Tibial artery (tissue), 4 donors: ENCODE measurements at regions not wholly inside any gene's neighbourhood (a gene's known extent, or its start where the extent isn't known, plus 50 kb on each side); places are given as distances from the start of the nearest gene placed in this dataset.

ENCODE experiments used
- DNase-seq, 2 donors: peaks; one replicate each; pipeline ENCODE4 v3.0.0-alpha.2; 2019
- H3K27ac ChIP-seq, 2 donors: fragments of 200-600 bp; sonication (generic) in 1 of 2; 1 replicate in 1 of 2; 2 replicates in 1 of 2; pipeline ENCODE4 v1.5.1; 2018 to 2019; ENCODE audit warnings: mild to moderate bottlenecking in 1 of 2
- H3K27me3 ChIP-seq, 2 donors: fragments of 200-600 bp; sonication (generic) in 1 of 2; one replicate each; pipeline versions ENCODE4 v1.5.1 to v1.6.0; 2016 to 2019
- H3K36me3 ChIP-seq, 3 donors: fragments of 200-600 bp; sonication (generic) in 2 of 3; one replicate each; pipeline ENCODE4 v1.5.1; 2016 to 2019; ENCODE audit warnings: mild to moderate bottlenecking in 2 of 3
- H3K4me1 ChIP-seq, 4 donors: fragments of 200-600 bp; sonication (generic) in 2 of 4; 1 replicate in 3 of 4; 2 replicates in 1 of 4; pipeline ENCODE4 v1.5.1; 2016 to 2019
- H3K4me3 ChIP-seq, 2 donors: fragments of 200-600 bp; sonication (generic) in 1 of 2; 1 replicate in 1 of 2; 2 replicates in 1 of 2; pipeline ENCODE4 v1.5.1; 2018 to 2019; ENCODE audit warnings: mild to moderate bottlenecking in 2 of 2
- H3K9me3 ChIP-seq, 3 donors: fragments of 200-600 bp; sonication (generic) in 1 of 3; one replicate each; pipeline ENCODE4 v1.5.1; 2016 to 2019
- CTCF ChIP-seq, 2 experiments: fragments of 200-600 bp in 1 of 2; fragments of 450-650 bp in 1 of 2; IDR thresholded peaks; one replicate each; pipeline ENCODE4 v1.5.1; 2017 to 2019; ENCODE audit warnings: antibody characterized with exemption in 2 of 2, mild to moderate bottlenecking in 1 of 2, moderate library complexity in 1 of 2
- intact Hi-C: fragments of 100-400 bp; cut with DNase I; formaldehyde crosslinking; loops from one replicate; pipeline ENCODE4 v1.15.0; 2023; ENCODE audit warnings: low total_unique reads

- no peaks in the 10 kb centered on the region for H3K36me3 ChIP-seq
- peaks cover 0 to 87% of the 10 kb centered on the region in 2 donors for H3K27me3 ChIP-seq
- no peak overlapping the region for H3K4me3 ChIP-seq
- no peak overlapping the region for H3K27ac ChIP-seq
- peaks cover 0 to 11% (median 0%) of the 10 kb centered on the region in 4 donors for H3K4me1 ChIP-seq
- TF ChIP-seq CTCF (IDR thresholded peaks at IDR 0.05) = no peak
- DNase-seq = no peak
- intact Hi-C loops = no loop called here
- H3K9me3 ChIP-seq = no peaks in the 10 kb centered on the region
These were observed 159.0 kb upstream of the ZC3H12A start for GRCh38 chr1:37315371-37315846.

DNA sequence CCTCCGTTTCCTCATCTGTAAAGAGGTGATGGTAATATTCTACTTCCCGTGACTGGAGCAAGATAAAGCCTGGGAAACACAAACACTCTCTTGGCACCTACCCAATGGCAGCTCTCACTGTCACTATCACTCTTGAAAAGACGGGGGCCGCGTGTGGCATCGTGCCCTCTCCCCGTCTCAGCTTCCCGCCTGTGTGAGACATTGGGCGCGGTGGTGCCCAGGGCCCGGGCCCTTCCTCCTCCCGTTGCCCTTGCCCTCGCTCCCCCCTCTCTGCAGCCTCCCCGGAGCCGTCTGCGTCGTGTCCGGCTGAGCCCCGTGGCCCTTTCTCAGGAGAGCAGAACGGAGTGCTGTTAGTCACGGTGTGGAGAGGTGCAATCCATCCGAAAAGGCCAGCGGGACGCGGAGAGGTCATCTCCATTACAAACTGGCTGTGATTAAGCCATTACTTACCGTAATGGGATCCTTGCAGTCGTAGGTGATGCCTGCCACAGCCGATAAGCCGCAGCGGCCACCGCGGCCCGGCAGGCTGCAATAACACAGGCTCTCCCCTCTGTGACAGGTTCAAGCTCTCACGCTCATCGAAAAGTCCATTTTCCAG lies 156.4 kb upstream of the ZC3H12A start:
- H3K36me3 ChIP-seq = no peaks in the 10 kb centered on the region
- TF ChIP-seq CTCF (IDR thresholded peaks at IDR 0.05) = no peak
- H3K27me3 ChIP-seq = peaks cover 0 to 73% of the 10 kb centered on the region in 2 donors
- no peak for DNase-seq
- H3K4me1 ChIP-seq = peaks cover 0 to 11% (median 0%) of the 10 kb centered on the region in 4 donors
- H3K27ac ChIP-seq = no peak overlapping the region
- H3K4me3 ChIP-seq = no peak overlapping the region
- no peaks in the 10 kb centered on the region for H3K9me3 ChIP-seq
- intact Hi-C loops = no loop called here

DNA sequence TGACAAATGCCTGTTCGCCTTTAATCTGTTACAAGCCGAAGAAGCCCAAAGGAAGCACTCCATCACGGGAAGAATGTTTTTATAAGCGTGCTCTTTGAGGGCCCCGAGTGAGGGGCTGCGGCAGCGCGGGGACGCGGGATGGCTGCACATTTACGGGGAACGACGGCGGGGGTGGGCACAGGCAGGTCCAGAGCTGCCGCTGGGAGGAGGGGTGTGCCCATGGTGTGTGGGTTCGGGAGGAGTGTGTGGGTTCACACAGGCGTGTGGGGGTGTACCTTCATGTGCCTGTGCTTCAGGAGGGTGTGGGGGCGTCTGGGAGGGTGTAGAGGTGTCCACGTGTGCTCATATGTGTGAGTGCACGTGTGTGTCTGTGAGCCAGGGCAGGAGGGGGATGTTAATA lies 155.9 kb upstream of the ZC3H12A start:
- TF ChIP-seq CTCF (IDR thresholded peaks at IDR 0.05) = no peak
- intact Hi-C loops = no loop called here

DNA sequence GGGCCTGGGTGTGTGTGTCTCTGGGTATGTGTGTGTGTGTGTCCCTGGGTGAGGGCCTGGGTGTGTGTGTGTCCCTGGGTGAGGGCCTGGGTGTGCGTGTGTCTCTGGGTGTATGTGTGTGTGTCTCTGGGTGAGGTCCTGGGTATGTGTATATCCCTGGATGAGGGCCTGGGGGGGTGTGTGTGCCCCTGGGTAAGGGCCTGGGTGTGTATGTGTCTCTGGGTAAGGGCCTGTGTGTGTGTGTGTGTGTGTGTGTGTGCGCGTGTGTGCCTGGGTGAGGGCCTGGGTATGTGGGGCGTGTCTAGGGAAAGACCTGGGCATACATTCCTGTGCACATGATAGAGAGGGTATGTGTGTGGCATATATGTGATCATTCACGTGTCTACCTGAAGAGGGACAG lies 155.1 kb upstream of the ZC3H12A start:
- no peak for DNase-seq
- H3K9me3 ChIP-seq = peaks cover 0 to 10% (median 4%) of the 10 kb centered on the region in 3 donors
- H3K27ac ChIP-seq = no peak overlapping the region
- peaks cover 0 to 74% of the 10 kb centered on the region in 2 donors for H3K27me3 ChIP-seq
- intact Hi-C loops = no loop called here
- peaks cover 0 to 11% (median 0%) of the 10 kb centered on the region in 4 donors for H3K4me1 ChIP-seq
- H3K4me3 ChIP-seq = no peak overlapping the region
- no peak for TF ChIP-seq CTCF (IDR thresholded peaks at IDR 0.05)
- no peaks in the 10 kb centered on the region for H3K36me3 ChIP-seq

More for the DNA sequence above, 155.9 kb upstream of the ZC3H12A start:
- Histone ChIP-seq H3K4me1 (peaks cover 0 to 11% (median 0%) of the 10 kb centered on the region in 4 donors), H3K36me3 (no peaks in the 10 kb centered on the region), H3K9me3 (peaks cover 0 to 2% (median 0%) of the 10 kb centered on the region in 3 donors), H3K27me3 (peaks cover 0 to 71% of the 10 kb centered on the region in 2 donors), H3K27ac (no peak overlapping the region), H3K4me3 (no peak overlapping the region)
- no peak for DNase-seq

DNA sequence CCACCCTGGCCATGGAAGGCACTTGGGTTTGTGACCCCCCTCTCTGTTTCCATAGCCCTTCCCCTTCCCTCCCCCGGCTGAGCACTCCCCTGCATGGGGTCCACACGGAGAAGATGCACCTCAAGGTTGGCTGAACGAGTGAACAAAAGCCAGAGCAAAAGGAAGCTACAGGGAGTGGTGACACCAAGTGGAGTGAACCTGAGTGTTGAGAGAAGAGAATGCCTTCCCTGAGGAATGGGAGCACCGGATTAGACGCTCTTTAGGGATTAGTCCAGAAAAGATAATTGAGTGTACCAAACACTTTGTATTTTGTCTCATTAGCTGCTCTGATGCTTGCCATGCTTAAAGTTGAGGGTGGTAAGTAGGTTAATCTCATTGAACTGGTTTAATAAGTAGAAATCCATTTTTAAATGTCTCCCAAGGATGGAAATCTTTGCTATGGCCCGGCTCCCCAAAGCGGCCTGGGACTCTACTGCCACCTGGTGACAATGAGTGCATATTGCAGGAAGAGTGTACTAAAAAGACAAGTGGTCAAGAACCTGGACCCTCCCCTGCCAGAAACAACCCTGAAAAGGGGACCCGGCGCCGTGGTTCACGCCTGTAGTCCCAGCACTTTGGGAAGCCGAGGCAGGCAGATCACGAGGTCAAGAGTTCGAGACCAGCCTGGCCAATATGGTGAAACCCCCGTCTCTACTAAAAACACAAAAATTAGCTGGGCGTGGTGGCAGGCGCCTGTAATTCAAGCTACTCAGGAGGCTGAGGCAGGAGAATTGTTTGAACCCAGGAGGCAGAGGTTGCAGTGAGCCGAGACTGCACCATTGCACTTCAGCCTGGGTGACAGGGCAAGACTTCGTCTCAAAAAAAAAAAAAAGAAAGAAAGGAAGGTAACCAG lies 150.6 kb upstream of the ZC3H12A start:
- no peak overlapping the region for H3K27ac ChIP-seq
- no peak overlapping the region for H3K4me3 ChIP-seq
- H3K4me1 ChIP-seq = no peaks in the 10 kb centered on the region
- intact Hi-C loops = no loop called here
- peak in 1 of 2 experiments; percentile 22 for TF ChIP-seq CTCF (IDR thresholded peaks at IDR 0.05)
- peaks cover 0 to 49% of the 10 kb centered on the region in 2 donors for H3K27me3 ChIP-seq
- DNase-seq = no peak
- no peaks in the 10 kb centered on the region for H3K36me3 ChIP-seq
- peaks cover 0 to 14% (median 4%) of the 10 kb centered on the region in 3 donors for H3K9me3 ChIP-seq
